HepG2 (cell line): ENCODE measurements at regions not wholly inside any gene's neighbourhood (a gene's known extent, or its start where the extent isn't known, plus 50 kb on each side); places are given as distances from the start of the nearest gene placed in this dataset.
"Not testable (repeated sequence)": the region's sequence is repeated elsewhere in the genome, so short reads cannot be mapped to it uniquely, and the experiment has no call there.

Experiments
- ATAC-seq: fragments of 200-7000 bp; cut with Tn5 transposase; 3 replicates; pipeline ENCODE4 v1.9.1; 2020; ENCODE audit warnings: mild to moderate bottlenecking, moderate library complexity
- BruUV-seq: library from RNA; stranded (reverse); fragments of 400-500 nt; replicated peaks from 2 replicates; lab custom pipeline; 2021; lab: Mats Ljungman, UMichigan
- CTCF ChIA-PET: fragments of 300-600 bp; formaldehyde crosslinking; extraction: SDS; loops from one replicate; lab custom pipeline; 2021; ENCODE audit warnings: low total read pairs, inconsistent platforms, low intra/inter-chr PET ratio; lab: Yijun Ruan, JAX
- POLR2A ChIA-PET: fragments of 350-600 bp; sonication (Branson Sonifier 250); formaldehyde crosslinking; loops from one replicate; lab custom pipeline; 2020; ENCODE audit warnings: antibody characterized with exemption, inconsistent platforms; lab: Yijun Ruan, JAX
- DNase-seq: peaks from one replicate; pipeline ENCODE4 v3.0.0-alpha.2; 2015; ENCODE audit warnings: low spot score
- FAIRE-seq: peaks from 3 replicates; lab custom pipeline; 2011; peaks lifted over from hg19 to GRCh38; lab: Jason Lieb, UNC
- H2AFZ ChIP-seq: one replicate; pipeline ENCODE4 v1.6.1; 2011; ENCODE audit warnings: low read length, inconsistent platforms
- H3K27ac ChIP-seq: fragments of 300-600 bp; 3 replicates; pipeline ENCODE4 v1.8.0; 2011; ENCODE audit warnings: mixed run types, mild to moderate bottlenecking, mixed read lengths, low read length, inconsistent platforms; ENCODE audit not compliant: insufficient read depth; ENCODE audit errors: extremely low read length
- H3K27me3 ChIP-seq, 2 experiments: fragments of 200-600 bp in 1 of 2; 2 replicates in 1 of 2; 3 replicates in 1 of 2; pipeline versions ENCODE4 v1.6.0 to v1.8.0; 2011; ENCODE audit warnings: low read length in 2 of 2, mild to moderate bottlenecking in 2 of 2, moderate library complexity in 2 of 2, inconsistent platforms in 1 of 2; ENCODE audit not compliant: insufficient read depth in 2 of 2, control insufficient read depth in 1 of 2
- H3K36me3 ChIP-seq, 2 experiments: fragments of 200-600 bp in 1 of 2; replicated peaks in 1 of 2; 2 replicates in 1 of 2; 3 replicates in 1 of 2; pipeline versions ENCODE4 v1.5.1 to v1.8.0; 2011; ENCODE audit warnings: low read length in 2 of 2, inconsistent platforms in 1 of 2; ENCODE audit not compliant: insufficient read depth in 2 of 2, control insufficient read depth in 1 of 2
- H3K4me1 ChIP-seq: 2 replicates; pipeline ENCODE4 v1.5.1; 2012; ENCODE audit warnings: low read length, inconsistent platforms; ENCODE audit not compliant: insufficient read depth
- H3K4me2 ChIP-seq: 2 replicates; pipeline ENCODE4 v1.6.0; 2011; ENCODE audit warnings: low read depth, low read length, inconsistent platforms
- H3K4me3 ChIP-seq, 3 experiments: fragments of 200-600 bp in 1 of 3; sonication (generic), shearing (Covaris generic) in 1 of 3; replicated peaks in 1 of 3; 2 replicates each; pipeline ENCODE4 v1.5.1; 2011 to 2016; ENCODE audit warnings: low read length in 3 of 3, inconsistent platforms in 2 of 3, low read depth in 2 of 3, mild to moderate bottlenecking in 2 of 3, control low read depth in 1 of 3, mixed read lengths in 1 of 3; ENCODE audit not compliant: insufficient read depth in 1 of 3
- H3K79me2 ChIP-seq: one replicate; pipeline ENCODE4 v1.6.1; 2011; ENCODE audit warnings: low read length, inconsistent platforms; ENCODE audit not compliant: insufficient read depth
- H3K9ac ChIP-seq: 2 replicates; pipeline ENCODE4 v1.6.0; 2011; ENCODE audit warnings: mild to moderate bottlenecking, low read depth, low read length, inconsistent platforms; ENCODE audit not compliant: insufficient read depth
- H3K9me3 ChIP-seq: 2 replicates; pipeline ENCODE4 v1.5.1; 2012; ENCODE audit warnings: mild to moderate bottlenecking, low read length
- H4K20me1 ChIP-seq: 2 replicates; pipeline ENCODE4 v1.6.0; 2011; ENCODE audit warnings: inconsistent platforms, mild to moderate bottlenecking, low read length, moderate library complexity; ENCODE audit not compliant: insufficient read depth
- ADNP ChIP-seq: sonication (generic); formaldehyde crosslinking; IDR thresholded peaks from 2 replicates; pipeline ENCODE4 v1.4.0; 2020; ENCODE audit warnings: missing genetic modification reagents
- FOXM1 ChIP-seq: sonication (generic); formaldehyde crosslinking; IDR thresholded peaks from 2 replicates; pipeline ENCODE4 v1.5.0; 2020; ENCODE audit warnings: missing genetic modification reagents
- HHEX ChIP-seq: IDR thresholded peaks from 2 replicates; pipeline ENCODE4 v1.6.1; 2016; ENCODE audit warnings: control low read depth
- HIVEP1 ChIP-seq: sonication (generic); formaldehyde crosslinking; IDR thresholded peaks from 2 replicates; pipeline ENCODE4 v1.4.0; 2020; ENCODE audit warnings: mild to moderate bottlenecking, missing genetic modification reagents
- MAFK ChIP-seq, 2 experiments: IDR thresholded peaks in 1 of 2; conservative IDR thresholded peaks in 1 of 2; 2 replicates each; pipeline ENCODE4 v1.6.1; 2011; ENCODE audit warnings: improper control_type of control experiment in 2 of 2, low read length in 2 of 2
- NFYC ChIP-seq: IDR thresholded peaks from 2 replicates; pipeline ENCODE4 v1.6.1; 2016; ENCODE audit warnings: missing genetic modification reagents, missing compliant biosample characterization
- TEAD3 ChIP-seq: optimal IDR thresholded peaks from 2 replicates; pipeline ENCODE3; 2016; ENCODE audit warnings: borderline replicate concordance
- ZFP82 ChIP-seq: sonication (generic); formaldehyde crosslinking; IDR thresholded peaks from 2 replicates; pipeline ENCODE4 v1.5.1; 2020; ENCODE audit warnings: mild to moderate bottlenecking, missing genetic modification reagents, borderline replicate concordance
- ZNF264 ChIP-seq: sonication (generic); formaldehyde crosslinking; IDR thresholded peaks from 2 replicates; pipeline ENCODE4 v1.4.0; 2020; ENCODE audit warnings: missing genetic modification reagents
- ZNF296 ChIP-seq: sonication (generic); formaldehyde crosslinking; conservative IDR thresholded peaks from 2 replicates; pipeline ENCODE4 v1.5.0; 2020; ENCODE audit warnings: mild to moderate bottlenecking, missing genetic modification reagents
- ZNF564 ChIP-seq: sonication (generic); formaldehyde crosslinking; IDR thresholded peaks from 2 replicates; pipeline ENCODE4 v1.8.1; 2023; ENCODE audit warnings: mild to moderate bottlenecking, missing genetic modification reagents
- ZNF672 ChIP-seq: sonication (generic); formaldehyde crosslinking; IDR thresholded peaks from 2 replicates; pipeline ENCODE4 v1.8.1; 2022; ENCODE audit warnings: missing genetic modification reagents
- WGBS: methylation state at CpG from one replicate; pipeline ENCODE4 v1.1.6; 2017; ENCODE audit warnings: low lambda C conversion rate; 5-methylcytosine and 5-hydroxymethylcytosine counted together
- in situ Hi-C: cut with HindIII; loops from 2 replicates; pipeline ENCODE4 v1.10.0; 2017; ENCODE audit warnings: low pct_unique_long_range_greater_than_20kb; ENCODE audit not compliant: extremely low pct_ligation_motif_present
- intact Hi-C: fragments of 100-400 bp; cut with micrococcal nuclease; formaldehyde crosslinking; loops from one replicate; pipeline ENCODE4 v1.10.0; 2022; ENCODE audit not compliant: unreplicated experiment
- TF ChIP-seq, protein P1 (sequence below): sonication (generic); formaldehyde crosslinking; conservative IDR thresholded peaks from 2 replicates; pipeline ENCODE4 v1.4.0; 2020; ENCODE audit warnings: missing genetic modification reagents
- TF ChIP-seq, protein P2 (sequence below): sonication (generic); formaldehyde crosslinking; IDR thresholded peaks from 2 replicates; pipeline ENCODE4 v1.8.0; 2022; ENCODE audit warnings: mild to moderate bottlenecking, missing genetic modification reagents, borderline replicate concordance

DNA sequence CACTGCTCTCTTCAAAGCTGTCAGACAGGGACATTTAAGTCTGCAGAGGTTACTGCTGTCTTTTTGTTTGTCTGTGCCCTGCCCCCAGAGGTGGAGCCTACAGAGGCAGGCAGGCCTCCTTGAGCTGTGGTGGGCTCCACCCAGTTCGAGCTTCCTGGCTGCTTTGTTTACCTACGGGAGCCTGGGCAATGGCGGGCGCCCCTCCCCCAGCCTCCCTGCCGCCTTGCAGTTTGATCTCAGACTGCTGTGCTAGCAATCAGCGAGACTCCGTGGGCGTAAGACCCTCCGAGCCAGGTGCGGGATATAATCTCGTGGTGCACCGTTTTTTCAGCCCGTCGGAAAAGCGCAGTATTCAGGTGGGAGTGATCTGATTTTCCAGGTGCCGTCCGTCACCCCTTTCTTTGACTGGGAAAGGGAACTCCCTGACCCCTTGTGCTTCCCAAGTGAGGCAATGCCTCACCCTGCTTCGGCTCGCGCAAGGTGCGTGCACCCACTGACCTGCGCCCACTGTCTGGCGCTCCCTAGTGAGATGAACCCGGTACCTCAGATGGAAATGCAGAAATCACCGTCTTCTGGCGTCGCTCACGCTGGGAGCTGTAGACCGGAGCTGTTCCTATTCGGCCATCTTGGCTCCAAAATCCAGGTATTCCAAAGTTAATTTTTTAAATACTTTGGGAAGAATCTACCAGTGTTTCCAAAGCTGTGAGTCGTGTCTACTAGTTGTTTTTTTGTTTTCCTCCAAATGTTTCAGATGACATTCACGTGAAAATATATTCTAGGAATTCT is 448.5 kb upstream of the FOXG1 start:
- FAIRE-seq, H3K4me1 ChIP-seq, BruUV-seq, in situ Hi-C loops, H3K27ac ChIP-seq, H3K36me3 ChIP-seq, CTCF ChIA-PET, H3K9ac ChIP-seq, intact Hi-C loops, H2AFZ ChIP-seq, H3K4me2 ChIP-seq, H3K4me3 ChIP-seq, H4K20me1 ChIP-seq, DNase-seq, H3K79me2 ChIP-seq, H3K27me3 ChIP-seq, POLR2A ChIA-PET, ATAC-seq: not testable (repeated sequence)
- H3K9me3 ChIP-seq = peaks cover 49% of the 10 kb centered on the region
- 68% methylated on average over 29 of the region's 32 CpGs for WGBS

DNA sequence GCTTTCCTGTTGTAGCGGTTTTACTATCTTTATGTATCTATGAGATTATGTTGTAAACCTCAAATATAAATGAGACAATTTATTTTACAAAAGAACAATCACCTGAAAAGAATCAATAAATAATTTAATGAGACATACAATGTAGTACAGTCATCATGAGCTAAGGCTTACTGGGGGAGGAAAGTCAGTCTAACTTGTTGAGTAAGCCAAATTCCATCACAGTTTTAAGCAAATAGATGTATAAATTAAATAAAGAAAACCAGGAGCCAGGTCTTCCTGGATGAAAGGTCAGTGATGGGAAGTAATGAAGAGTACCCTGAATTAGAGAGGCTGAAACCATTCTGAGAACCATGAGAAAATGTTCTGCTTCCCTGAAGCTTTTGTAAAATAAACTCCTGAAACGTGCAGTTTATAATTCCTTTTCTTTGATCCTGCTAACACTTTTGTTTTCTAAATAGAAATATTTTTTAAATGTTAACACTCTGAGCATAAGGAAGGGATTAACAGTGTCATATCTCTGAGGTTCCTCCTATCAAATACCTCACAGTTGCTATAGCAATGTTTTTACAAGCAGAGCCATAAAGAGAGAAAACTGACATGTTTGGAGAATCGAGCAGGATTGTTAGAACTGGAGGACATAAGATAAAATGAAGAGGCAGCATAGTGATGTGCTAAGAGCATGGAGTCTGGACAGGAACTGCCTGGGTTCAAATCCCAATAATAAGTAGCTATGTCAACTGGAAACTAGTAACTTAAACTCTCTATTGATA is 444.9 kb upstream of the FOXG1 start:
- in situ Hi-C loops = no loop called here
- Histone ChIP-seq H3K36me3 (no peaks in the 10 kb centered on the region), H3K9ac (no peak overlapping the region), H4K20me1 (no peaks in the 10 kb centered on the region), H2AFZ (no peak overlapping the region), H3K4me1 (no peaks in the 10 kb centered on the region), H3K9me3 (peaks cover 83% of the 10 kb centered on the region), H3K4me2 (no peak overlapping the region), H3K27ac (no peak overlapping the region), H3K27me3 (no peaks in the 10 kb centered on the region; a peak in 1 of 5 replicates), H3K4me3 (no peak overlapping the region), H3K79me2 (no peaks in the 10 kb centered on the region)
- ChIA-PET POLR2A (no interaction called here), CTCF (no interaction called here)
- ATAC-seq = no peak
- no peak for FAIRE-seq
- no TSS peak for BruUV-seq
- WGBS = 3% methylated on average over 3 of the region's 3 CpGs
- DNase-seq = no peak
- intact Hi-C loops = no loop called here
- TF ChIP-seq, protein P1, sequence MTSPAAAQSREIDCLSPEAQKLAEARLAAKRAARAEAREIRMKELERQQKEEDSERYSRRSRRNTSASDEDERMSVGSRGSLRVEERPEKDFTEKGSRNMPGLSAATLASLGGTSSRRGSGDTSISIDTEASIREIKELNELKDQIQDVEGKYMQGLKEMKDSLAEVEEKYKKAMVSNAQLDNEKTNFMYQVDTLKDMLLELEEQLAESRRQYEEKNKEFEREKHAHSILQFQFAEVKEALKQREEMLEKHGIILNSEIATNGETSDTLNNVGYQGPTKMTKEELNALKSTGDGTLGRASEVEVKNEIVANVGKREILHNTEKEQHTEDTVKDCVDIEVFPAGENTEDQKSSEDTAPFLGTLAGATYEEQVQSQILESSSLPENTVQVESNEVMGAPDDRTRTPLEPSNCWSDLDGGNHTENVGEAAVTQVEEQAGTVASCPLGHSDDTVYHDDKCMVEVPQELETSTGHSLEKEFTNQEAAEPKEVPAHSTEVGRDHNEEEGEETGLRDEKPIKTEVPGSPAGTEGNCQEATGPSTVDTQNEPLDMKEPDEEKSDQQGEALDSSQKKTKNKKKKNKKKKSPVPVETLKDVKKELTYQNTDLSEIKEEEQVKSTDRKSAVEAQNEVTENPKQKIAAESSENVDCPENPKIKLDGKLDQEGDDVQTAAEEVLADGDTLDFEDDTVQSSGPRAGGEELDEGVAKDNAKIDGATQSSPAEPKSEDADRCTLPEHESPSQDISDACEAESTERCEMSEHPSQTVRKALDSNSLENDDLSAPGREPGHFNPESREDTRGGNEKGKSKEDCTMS = no peak
- TF ChIP-seq FOXM1 = no peak
- no peak for TF ChIP-seq ADNP (CRISPR knock-in tag)
- TF ChIP-seq, protein P2, sequence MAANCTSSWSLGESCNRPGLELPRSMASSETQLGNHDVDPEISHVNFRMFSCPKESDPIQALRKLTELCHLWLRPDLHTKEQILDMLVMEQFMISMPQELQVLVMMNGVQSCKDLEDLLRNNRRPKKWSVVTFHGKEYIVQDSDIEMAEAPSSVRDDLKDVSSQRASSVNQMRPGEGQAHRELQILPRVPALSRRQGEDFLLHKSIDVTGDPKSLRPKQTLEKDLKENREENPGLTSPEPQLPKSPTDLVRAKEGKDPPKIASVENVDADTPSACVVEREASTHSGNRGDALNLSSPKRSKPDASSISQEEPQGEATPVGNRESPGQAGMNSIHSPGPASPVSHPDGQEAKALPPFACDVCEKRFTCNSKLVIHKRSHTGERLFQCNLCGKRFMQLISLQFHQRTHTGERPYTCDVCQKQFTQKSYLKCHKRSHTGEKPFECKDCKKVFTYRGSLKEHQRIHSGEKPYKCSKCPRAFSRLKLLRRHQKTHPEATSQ = no peak
- TF ChIP-seq MAFK (conservative IDR thresholded peaks at IDR 0.05 in 1 of 2, IDR thresholded peaks at IDR 0.05 in 1 of 2; ENCODE audit: low read length in 2 of 2) = no peak
- TF ChIP-seq HHEX (CRISPR knock-in tag) = no peak
- TF ChIP-seq TEAD3 (CRISPR knock-in tag) = no peak
- TF ChIP-seq HIVEP1 (CRISPR knock-in tag) = no peak
- no peak for TF ChIP-seq ZFP82 (CRISPR knock-in tag)
- TF ChIP-seq NFYC (CRISPR knock-in tag) = no peak
- no peak for TF ChIP-seq ZNF672
- TF ChIP-seq ZNF264 (CRISPR knock-in tag) = no peak
- TF ChIP-seq ZNF296 (CRISPR knock-in tag) = no peak
- TF ChIP-seq ZNF564 = no peak
